NCI-H774 (cell line): ENCODE measurements at regions not wholly inside any gene's neighbourhood (a gene's known extent, or its start where the extent isn't known, plus 50 kb on each side); places are given as distances from the start of the nearest gene placed in this dataset.
"Not testable (repeated sequence)": the region's sequence is repeated elsewhere in the genome, so short reads cannot be mapped to it uniquely, and the experiment has no call there.

ENCODE experiments used
- DNase-seq: peaks from one replicate; lab custom pipeline; 2025; lab: John Stamatoyannopoulos, UW

- no peak for DNase-seq
These were observed 284.7 kb upstream of the CWC22 start for GRCh38 chr2:180291552-180292421.

DNA sequence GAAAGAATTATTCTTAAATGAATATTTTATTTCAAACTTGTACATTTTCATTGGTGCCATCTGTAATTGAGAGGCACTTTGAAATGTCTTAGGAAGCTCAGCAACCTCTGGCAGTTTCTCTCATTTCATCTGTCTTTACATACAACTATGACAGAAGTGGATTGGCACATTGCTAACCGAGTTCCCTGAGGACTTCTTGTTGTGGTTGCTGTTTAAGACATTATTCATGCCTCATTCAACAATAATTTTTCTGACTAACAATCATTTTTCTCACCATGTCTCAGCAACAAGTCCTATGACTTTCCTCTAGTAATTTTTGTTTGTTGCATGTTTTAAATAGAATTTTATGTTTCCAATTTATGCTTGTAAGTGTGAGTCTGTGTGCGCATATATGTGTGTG is 284.0 kb upstream of the CWC22 start:
- no peak for DNase-seq

- DNase-seq = no peak
These were observed 282.5 kb upstream of the CWC22 start for GRCh38 chr2:180289627-180290026.

DNA sequence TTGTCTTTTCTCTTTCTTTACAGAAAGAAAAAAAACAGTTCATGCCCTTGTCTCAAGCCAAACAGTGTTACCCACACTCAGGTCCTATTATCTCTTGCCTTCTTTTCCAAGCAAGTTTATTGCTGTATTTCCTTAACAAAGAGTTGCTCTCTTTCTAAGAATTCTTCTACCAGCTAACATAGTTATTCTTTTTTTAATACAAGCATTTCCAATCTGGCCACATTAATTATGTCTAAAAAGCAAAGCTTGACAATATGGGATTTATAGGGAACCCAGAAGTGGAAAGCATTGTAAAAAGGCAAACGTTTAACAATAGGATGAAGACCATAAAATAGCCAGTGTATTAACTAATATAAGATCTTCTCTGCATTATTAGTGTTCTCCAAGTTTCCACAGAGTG is 272.5 kb upstream of the CWC22 start:
- DNase-seq = no peak

- DNase-seq = no peak
These were observed 269.6 kb upstream of the CWC22 start for GRCh38 chr2:180276733-180277132.

DNA sequence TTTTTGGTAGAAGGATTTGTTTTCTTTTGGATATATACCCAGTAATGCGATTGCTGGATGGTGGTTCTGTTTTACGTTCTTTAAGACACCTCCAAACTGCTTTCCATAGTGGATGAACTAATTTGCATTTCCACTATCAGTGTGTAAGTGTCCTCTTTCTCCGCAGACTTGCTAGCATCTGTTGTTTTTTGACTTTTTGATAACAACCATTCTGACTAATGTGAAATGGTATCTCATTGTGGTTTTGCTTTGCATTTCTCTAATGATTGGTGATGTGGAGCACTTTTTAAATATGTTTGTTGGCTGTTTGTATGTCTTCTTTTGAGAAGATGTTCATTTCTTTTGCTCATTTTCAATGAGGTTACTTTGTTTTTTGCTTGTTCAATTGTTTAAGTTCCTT is 260.9 kb upstream of the CWC22 start:
- no peak for DNase-seq

- no peak for DNase-seq
These were observed 254.9 kb upstream of the CWC22 start for GRCh38 chr2:180261976-180262375.

DNA sequence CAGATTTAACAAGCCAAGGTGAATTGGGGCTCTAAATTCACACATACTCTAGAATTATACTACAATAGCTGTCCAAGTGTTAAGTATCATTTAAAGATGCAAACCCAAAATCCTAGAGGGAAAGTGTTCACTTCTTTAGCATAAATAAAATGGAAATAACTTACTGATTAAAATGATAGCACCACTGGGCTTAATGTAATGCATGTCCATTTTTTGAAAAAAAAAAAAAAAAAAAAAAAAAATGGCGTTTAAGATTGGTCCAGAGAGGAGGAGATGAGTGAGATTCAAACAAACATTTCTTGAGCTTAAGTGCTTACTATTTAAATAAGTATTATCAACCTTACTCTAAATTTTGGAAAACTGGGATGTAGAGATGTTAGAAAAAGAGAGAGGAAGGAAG is 251.5 kb upstream of the CWC22 start:
- DNase-seq = no peak

DNA sequence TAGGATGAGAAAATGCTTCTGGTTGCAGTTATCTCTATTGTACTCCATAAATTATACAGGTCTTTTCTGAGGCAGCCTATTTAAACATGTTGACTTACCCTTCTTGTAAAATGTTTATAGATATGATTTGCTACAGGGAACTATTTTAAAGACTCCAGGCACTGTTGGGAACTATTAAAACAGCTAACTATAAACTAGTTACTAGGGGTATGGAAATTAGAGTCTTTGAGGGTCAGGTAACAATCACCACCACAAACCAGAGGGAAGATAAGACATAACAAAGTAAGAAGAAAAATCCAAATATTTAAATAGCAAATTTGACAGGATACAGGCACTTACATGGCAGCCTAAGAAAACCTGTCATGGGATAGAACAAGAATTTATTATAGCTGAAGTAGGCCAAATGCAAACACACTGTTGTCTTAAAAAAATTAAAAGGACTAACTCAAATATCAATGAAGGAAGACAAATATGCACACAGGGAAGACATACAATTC is 251.0 kb upstream of the CWC22 start:
- DNase-seq = no peak

GRCh38 chr2:180257247-180257646 is 250.2 kb upstream of the CWC22 start:
- no peak for DNase-seq

- DNase-seq = no peak
These were observed 248.9 kb upstream of the CWC22 start for GRCh38 chr2:180255981-180256380.

DNA sequence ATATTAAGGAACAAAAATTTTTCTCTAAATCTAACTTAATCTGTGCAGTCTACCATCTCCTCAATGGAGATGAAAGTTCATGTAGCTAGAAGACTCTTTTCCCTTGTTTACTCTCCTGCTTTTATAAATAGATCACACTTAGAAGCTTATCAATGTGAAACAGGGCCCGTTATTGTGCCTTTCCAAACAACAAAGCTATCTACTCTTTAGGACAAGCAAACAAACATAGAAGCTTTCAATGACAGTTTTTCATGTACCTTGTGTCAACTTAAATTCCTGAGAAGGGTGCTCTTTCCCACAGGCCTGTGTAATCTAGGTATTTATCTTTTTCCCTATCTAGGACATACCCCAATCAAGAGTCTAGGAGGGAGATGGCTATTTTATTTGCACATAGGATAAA is 247.8 kb upstream of the CWC22 start:
- DNase-seq = no peak

- DNase-seq = no peak
These were observed 240.6 kb upstream of the CWC22 start for GRCh38 chr2:180247658-180248057.

- no peak for DNase-seq
These were observed 239.2 kb upstream of the CWC22 start for GRCh38 chr2:180246268-180246667.

DNA sequence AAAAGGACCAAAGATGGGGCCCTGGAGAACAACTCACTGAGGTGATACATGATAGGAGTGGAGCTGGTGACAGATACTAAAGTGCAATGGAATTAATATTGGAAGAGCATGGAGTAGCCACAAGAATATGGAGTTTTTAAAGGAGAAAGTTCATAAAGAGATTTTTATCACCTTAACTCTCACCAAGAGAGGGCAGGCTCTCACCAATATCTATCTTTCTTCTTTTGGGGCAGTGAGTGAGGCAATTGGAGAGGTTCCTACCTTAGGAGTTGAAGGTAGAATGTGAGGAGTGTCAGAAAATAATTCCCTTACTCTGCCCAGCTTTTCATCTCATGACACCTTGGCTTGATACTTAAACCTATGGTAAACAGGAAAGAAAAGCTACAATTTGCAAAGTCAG is 233.7 kb upstream of the CWC22 start:
- no peak for DNase-seq

DNA sequence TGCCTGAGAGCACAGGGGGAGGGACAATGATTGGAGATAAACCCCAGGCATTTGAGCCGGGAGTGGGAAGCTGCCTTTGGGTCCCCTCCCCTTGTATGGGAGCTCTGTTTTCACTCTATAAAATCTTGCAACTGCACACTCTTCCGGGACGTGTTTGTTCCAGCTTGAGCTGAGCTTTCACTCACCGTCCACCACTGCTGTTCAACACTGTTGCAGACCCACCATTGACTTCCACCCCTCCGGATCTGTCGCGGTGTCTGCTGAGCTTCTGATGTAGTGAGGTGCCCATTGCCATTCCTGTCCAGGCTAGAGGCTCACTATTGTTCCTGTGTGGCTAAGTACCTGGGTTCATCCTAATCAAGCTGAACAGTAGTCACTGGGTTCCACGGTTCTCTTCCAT is 231.6 kb upstream of the CWC22 start:
- DNase-seq = no peak

DNA sequence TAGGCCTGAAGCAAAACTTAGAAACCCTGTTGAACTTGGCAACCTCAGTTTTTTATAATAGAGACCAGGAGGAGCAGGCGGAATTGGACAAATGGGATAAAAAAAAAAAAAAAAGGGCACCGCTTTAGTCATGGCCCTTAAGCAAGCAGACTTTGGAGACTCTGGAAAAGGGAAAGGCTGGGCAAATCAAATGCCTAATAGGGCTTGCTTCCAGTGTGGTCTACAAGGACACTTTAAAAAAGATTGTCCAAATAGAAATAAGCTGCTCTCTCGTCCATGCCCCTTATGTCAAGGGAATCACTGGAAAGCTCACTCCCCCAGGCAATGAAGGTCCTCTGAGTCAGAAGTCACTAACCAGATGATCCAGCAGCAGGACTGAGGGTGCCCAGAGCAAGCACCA is 229.0 kb upstream of the CWC22 start:
- not testable (repeated sequence) for DNase-seq

DNA sequence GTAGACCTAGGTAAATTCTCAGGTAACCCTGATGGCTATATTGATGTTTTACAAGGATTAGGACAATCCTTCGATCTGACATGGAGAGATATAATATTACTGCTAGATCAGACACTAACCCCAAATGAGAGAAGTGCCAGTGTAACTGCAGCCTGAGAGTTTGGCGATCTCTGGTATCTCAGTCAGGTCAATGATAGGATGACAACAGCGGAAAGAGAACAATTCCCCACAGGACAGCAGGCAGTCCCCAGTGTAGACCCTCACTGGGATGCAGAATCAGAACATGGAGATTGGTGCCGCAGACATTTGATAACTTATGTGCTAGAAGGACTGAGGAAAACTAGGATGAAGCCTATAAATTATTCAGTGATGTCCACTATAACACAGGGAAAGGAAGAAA is 228.4 kb upstream of the CWC22 start:
- not testable (repeated sequence) for DNase-seq

GRCh38 chr2:180234991-180235390 is 227.9 kb upstream of the CWC22 start:
- not testable (repeated sequence) for DNase-seq

DNA sequence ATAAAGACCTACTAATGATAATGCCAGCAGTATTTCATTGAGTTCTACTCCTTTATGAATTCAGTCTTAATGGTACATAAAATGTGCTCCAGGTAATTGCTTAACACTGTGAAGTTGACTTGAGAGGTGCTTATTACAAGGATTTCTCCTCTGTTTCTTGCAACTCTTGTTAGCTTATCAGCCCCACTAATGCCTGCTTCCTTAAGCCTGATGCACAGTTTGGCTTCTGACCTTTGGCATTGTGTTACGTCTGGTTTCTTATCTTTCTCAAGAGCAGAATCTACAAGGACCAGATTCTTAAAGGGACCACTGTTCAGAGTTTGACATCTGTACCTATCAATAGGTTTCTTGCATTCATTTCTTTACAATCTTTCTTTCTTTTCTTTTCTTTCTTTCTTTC is 223.9 kb upstream of the CWC22 start:
- no peak for DNase-seq

GRCh38 chr2:180227461-180227860 is 220.4 kb upstream of the CWC22 start:
- no peak for DNase-seq

DNA sequence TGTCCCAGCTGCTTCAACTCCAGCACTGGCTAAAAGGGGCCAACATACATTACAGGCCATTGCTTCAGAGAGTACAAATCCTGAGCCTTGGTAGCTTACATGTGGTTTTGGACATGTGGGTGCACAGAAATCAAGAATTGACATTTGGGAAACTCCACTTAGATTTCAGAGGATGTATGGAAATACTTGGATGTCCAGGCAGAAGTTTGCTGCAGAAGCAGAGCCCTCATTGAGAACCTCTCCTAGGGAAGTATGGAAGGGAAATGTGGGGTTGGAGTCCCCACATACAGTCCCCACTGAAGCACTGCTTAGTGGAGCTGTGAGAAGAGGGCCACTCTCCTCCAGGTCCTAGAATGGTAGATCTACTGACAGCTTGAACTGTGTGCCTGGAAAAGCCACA is 218.0 kb upstream of the CWC22 start:
- DNase-seq = no peak

DNA sequence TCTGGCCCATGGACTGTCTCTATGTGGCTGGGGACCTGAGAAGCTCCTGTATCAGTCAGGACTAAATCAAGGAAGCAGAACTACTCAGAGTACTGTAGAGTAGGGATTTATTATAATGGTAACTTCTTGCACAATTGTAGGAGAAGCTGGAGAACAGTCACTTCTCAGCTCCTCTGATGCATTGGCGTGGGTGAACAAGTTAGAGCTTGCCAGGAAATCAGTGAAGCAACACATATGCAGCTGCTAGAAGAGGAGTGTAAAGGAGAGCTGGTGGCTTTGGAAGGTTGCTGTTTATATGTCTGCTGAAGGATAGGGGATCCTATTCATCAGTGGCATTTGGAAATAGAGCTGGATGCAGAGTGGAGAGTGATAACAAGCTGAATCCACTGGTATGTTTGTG is 215.5 kb upstream of the CWC22 start:
- no peak for DNase-seq

DNA sequence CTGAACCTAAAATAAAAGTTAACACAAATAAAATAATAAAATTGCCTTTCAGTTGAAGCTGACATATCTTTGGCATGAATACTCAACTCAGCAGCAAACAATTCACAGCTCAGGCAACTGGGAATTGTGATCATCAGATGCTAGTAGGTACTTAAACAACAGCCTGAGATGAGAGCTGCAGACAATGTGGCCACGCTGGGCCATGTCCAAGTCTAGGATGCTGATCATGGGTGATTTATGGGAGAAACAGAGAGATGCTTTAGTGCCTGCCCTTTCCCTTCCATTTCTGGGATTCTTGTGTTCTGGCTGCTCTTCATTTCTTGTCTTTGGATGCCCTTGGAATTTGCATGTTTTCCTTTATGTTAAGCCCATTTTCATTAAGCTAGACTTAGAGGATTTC is 212.4 kb upstream of the CWC22 start:
- no peak for DNase-seq
